Ovary (tissue), 3 donors: ENCODE measurements at regions not wholly inside any gene's neighbourhood (a gene's known extent, or its start where the extent isn't known, plus 50 kb on each side); places are given as distances from the start of the nearest gene placed in this dataset.

ENCODE experiments used
- POLR2A ChIP-seq: fragments of 450-650 bp; IDR thresholded peaks from one replicate; pipeline ENCODE4 v1.6.1; 2017; ENCODE audit warnings: antibody characterized with exemption, mild to moderate bottlenecking, moderate library complexity
- TF ChIP-seq, protein P1 (sequence below), 3 donors: fragments of 450-650 bp in 2 of 3; fragments of 200-600 bp in 1 of 3; IDR thresholded peaks; one replicate each; pipeline versions ENCODE4 v1.5.1 to v1.8.0; 2016 to 2022; ENCODE audit warnings: antibody characterized with exemption in 3 of 3, mild to moderate bottlenecking in 1 of 3
- donor health status: DM: no; HTN: no; CAD: no.

DNA sequence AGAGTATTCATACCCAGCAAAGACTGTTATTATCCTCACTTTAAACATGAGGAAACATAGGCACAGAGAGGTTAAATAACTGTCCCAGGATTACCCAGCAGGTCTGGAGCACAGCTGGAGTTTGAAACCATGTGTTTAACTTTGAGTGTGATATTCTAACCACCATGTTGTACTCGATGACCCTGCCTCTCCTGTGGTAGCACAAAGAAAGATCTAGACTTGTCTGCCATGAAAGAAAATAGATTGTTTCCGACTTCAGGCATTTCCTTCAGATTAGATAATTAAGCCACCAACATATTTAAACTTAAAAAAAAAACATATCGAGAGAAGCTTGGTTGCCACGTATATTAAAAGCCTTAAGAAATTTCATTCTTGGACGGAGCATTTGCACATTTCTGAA is 104.6 kb upstream of the RUNX1 start:
- TF ChIP-seq, protein P1, sequence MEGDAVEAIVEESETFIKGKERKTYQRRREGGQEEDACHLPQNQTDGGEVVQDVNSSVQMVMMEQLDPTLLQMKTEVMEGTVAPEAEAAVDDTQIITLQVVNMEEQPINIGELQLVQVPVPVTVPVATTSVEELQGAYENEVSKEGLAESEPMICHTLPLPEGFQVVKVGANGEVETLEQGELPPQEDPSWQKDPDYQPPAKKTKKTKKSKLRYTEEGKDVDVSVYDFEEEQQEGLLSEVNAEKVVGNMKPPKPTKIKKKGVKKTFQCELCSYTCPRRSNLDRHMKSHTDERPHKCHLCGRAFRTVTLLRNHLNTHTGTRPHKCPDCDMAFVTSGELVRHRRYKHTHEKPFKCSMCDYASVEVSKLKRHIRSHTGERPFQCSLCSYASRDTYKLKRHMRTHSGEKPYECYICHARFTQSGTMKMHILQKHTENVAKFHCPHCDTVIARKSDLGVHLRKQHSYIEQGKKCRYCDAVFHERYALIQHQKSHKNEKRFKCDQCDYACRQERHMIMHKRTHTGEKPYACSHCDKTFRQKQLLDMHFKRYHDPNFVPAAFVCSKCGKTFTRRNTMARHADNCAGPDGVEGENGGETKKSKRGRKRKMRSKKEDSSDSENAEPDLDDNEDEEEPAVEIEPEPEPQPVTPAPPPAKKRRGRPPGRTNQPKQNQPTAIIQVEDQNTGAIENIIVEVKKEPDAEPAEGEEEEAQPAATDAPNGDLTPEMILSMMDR (IDR thresholded peaks at IDR 0.05): no peak
- TF ChIP-seq POLR2A: no peak
